C4-2B (cell line): ENCODE measurements at regions not wholly inside any gene's neighbourhood (a gene's known extent, or its start where the extent isn't known, plus 50 kb on each side); places are given as distances from the start of the nearest gene placed in this dataset.

Source experiments
- H3K27ac ChIP-seq: fragments of 450-650 bp; 2 replicates; pipeline ENCODE4 v1.5.1; 2017
- ZFX ChIP-seq: fragments of 450-650 bp; IDR thresholded peaks from 2 replicates; pipeline ENCODE4 v1.6.1; 2017
- TF ChIP-seq, protein P1 (sequence below): fragments of 450-650 bp; conservative IDR thresholded peaks from 2 replicates; pipeline ENCODE4 v1.5.1; 2017; ENCODE audit warnings: mild to moderate bottlenecking

DNA sequence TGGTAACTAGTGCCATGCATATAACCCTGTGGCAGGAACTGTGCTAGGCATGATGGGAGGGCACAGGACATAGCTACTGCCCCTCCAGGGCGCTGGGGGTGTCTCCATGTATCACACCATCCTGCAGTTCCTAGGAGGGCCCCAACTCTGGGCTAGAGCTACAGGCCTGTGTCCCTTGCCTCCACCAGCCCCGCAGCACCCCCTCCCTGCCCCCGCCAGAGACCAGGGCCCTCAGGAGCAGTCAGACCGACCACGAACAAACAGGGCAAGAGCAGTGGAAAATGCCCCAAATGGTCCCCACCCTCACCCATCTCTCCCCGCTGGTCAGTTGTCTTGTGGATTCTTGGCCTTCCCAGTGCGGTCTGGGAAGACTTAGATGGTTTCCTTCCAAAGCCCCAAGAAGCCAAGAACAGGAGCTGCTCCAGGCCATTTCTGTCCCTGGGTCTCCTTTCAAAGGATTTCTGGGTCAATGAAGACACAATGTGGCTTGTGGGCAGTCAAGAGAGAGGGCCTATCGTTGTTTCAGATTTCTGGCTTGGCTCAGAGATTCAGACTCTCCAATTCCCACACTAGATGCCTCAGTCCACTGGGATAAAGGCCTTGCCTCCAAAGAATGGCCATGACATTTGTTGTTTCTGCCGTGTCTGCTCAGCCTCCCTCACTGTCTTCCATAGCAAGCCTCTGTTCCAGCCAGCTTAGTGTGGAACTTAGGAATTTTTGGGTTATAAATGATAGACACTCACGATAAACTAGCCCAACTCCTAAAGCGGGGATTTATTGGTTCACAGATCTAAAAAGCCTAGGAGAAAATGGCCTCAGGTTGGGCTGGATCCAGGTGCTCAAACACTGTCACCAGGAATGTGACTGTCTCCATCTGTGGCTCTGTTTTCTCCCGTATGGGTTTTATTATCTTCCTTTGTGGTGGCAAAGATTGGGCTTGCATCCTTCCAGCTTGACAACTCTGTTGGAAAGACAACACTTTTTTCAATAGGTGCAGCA, 80.6 kb downstream of the LSM3 start:
- no peak overlapping the region for H3K27ac ChIP-seq
- TF ChIP-seq, protein P1, sequence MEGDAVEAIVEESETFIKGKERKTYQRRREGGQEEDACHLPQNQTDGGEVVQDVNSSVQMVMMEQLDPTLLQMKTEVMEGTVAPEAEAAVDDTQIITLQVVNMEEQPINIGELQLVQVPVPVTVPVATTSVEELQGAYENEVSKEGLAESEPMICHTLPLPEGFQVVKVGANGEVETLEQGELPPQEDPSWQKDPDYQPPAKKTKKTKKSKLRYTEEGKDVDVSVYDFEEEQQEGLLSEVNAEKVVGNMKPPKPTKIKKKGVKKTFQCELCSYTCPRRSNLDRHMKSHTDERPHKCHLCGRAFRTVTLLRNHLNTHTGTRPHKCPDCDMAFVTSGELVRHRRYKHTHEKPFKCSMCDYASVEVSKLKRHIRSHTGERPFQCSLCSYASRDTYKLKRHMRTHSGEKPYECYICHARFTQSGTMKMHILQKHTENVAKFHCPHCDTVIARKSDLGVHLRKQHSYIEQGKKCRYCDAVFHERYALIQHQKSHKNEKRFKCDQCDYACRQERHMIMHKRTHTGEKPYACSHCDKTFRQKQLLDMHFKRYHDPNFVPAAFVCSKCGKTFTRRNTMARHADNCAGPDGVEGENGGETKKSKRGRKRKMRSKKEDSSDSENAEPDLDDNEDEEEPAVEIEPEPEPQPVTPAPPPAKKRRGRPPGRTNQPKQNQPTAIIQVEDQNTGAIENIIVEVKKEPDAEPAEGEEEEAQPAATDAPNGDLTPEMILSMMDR = no peak
- no peak for TF ChIP-seq ZFX

DNA sequence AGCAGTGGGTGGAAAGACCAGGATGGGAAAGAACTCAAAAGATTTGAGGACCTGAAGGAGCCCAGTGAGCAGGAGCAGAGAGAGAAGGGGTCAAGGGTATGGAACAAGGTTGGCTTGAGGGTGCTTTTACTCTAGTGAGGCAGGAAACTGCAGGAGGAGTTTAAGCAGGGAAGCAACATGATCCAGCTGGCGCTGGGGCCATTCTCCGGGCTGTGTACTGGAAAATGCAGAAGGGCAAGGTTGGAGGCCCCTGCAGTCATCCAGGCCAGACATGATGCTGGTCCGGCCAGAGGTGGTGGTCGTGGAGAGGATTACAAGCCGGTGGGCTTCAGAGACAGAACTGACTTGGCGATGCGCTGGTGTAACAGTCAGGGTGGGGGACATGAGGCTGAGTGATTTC, 81.8 kb downstream of the LSM3 start:
- TF ChIP-seq, protein P1 = no peak
- TF ChIP-seq ZFX = no peak
- H3K27ac ChIP-seq = no peak overlapping the region

DNA sequence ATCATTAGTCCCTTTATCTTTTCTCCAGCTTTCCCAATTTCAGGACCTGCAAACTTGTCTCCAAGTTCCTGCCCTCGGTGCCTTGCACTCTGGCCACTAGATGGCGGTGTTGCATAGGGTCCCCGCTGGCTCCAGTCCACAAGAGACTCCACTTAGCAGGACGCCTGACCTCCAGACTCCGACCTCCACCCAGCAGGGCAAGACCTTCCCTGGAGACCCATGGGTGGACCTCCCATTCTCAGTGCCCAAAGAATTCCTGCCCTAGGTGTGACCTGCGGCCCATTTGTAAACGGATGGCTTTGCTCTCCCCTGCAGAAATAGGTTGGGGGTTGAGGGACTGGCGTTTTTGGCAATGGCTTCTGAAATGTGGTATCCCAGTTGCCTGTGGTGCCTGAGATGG, 82.6 kb downstream of the LSM3 start:
- no peak overlapping the region for H3K27ac ChIP-seq
- TF ChIP-seq, protein P1 = peak; percentile 96
- no peak for TF ChIP-seq ZFX

DNA sequence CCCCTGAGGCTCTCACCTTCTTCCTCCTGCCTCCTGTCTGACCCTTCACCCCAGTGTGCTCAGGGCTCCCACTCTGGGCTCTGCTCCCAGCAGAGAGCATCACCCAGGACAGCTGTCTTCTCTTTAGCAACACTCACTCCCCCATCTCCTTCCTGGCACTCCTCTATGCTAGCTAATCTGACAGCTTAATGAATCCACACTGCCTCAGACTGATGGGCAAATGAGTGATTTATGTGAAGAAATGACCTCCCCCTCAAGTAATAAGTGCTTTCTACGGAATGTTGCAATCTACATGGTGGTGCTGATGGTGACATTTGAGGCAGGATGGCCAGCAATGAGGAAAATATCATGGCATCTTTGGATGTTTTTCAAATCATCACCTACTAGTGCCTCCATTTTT, 83.6 kb downstream of the LSM3 start:
- H3K27ac ChIP-seq = no peak overlapping the region
- no peak for TF ChIP-seq ZFX
- TF ChIP-seq, protein P1 = no peak

DNA sequence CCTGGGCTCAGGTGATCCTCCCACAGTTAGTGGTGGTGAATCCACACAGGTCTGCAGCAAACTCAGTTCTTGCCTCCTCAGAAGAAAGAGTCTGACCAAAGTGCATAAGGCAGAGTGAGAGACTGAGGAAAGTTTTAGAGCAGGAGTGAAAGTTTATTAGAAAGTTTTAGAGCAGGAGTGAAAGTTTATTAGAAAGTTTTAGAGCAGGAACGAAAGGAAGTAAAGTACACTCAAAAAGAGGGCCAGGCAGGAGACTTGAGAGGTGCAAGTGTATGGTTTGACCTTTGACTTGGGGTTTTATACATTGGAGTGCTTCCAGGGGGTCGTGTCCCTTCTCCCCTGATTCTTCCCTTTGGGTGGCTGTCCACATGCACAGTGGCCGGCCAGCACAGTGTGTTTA, 84.2 kb downstream of the LSM3 start:
- TF ChIP-seq ZFX = no peak
- TF ChIP-seq, protein P1 = no peak
- no peak overlapping the region for H3K27ac ChIP-seq

DNA sequence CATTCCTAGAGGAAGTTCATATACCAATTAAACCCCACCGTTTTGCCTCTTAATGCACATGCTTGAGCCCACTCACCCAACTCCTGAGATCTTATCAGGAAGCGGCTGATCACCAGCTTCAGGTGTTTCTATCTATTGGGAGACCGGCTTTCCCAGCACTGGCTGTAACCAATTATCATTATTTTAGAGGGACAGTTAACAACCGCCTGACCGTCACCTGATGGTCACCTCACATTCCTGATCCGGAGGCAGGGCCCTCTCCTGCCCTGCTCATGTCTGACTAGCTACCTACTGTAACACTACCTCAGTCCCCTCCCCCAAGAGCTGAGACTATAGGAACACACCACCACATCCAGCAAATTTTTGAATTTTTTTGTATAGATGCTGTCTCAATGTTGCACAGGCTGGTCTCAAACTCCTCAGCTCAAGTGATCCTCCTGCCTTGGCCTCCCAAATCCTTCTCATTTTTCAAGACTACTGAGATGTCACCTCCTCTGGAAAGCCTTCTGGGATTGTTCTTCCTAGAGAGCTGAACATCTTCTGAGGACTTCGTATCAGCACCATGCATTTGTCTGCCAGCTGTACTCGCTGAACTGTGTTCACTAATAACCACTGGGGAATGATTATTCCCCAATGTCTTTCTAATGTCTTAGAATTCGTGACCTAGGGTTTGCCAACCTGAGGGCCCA, 84.8 kb downstream of the LSM3 start:
- H3K27ac ChIP-seq = no peak overlapping the region
- TF ChIP-seq ZFX = no peak
- TF ChIP-seq, protein P1 = no peak

DNA sequence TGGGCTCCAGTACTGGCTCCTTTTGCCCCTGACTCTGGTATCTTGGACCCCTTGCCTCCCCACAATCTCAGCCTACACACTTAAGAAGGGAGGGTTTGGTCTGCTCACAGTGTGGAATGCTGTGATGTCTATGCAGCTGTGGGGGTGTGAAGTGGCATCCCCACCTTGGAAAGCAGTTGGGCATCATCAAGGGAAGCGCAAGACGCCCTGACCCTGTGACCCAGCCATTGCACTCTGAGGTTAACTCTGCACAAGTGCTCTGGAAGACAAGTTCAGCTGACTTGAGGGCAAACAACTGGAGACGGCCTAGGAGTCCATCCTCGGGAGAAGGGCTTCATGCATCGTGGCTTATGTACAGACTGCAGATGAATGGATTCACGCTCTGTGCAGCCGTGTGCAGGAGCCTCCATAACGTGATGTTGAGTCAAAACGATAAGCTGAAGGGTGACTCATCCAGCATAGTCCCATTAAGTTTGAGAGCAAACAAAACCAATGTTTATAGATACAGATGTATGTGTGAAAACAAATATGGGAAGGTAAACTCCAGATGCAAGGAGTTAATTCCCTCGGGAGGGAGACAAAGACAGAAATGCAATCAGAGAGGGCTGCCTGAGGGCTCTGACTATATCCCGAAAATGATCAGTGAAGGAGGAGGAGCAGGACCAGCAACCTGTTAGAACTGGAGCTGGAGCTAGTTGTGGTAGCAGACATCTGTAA, 86.8 kb downstream of the LSM3 start:
- no peak for TF ChIP-seq ZFX
- TF ChIP-seq, protein P1 = no peak

More for the DNA sequence above, 86.8 kb downstream of the LSM3 start:
- no peak overlapping the region for H3K27ac ChIP-seq
